Activated CD4-positive, alpha-beta T cell treated with anti-CD3 and anti-CD28 coated beads, Interleukin-10, Interleukin-2, amounts not matched to agents 100 ng/mL and 50 ng/mL, durations not matched to agents 16 hours and 8 hours (primary cell): ENCODE measurements at regions not wholly inside any gene's neighbourhood (a gene's known extent, or its start where the extent isn't known, plus 50 kb on each side); places are given as distances from the start of the nearest gene placed in this dataset.

Experiments
- DNase-seq: peaks from one replicate; pipeline ENCODE4 v3.0.0-alpha.2; 2020

DNA sequence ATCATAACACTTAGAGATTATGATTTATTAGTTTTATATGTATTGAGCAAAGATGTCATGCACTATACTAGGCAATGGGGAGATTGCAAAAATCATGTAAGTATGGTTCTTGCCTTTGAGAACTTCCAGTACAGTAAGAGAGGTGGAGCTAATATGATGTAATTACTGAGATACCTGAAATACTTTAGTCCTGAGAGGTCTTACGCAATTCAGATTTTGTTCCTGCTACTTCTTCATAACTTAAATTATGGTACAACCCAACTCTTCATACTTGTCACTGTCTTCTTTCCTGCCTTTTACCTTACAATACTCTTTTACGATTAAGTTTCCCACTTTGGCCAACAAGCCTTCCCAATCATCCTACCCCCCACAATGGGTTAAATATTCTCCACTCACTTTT lies 564.2 kb upstream of the PITX2 start:
- DNase-seq, result no peak

DNA sequence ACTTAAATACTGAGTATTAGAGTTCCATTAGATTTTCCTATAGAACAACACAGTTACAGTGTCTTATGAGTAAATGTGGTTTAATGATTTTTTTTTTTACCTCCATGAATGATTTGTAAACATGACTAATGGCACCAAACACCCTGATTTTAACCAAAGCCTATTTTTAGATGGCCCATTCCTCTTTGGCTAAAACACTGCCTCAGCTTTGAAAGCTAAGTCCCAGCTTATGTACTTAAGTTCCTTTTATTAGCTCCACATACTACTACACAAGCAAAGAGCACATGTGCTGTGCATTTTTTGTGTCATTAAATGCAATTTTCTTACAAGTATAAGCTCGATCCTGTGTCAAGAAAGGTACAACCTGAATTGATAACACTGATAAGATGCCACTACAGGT lies 575.6 kb upstream of the PITX2 start:
- DNase-seq, result no peak

DNA sequence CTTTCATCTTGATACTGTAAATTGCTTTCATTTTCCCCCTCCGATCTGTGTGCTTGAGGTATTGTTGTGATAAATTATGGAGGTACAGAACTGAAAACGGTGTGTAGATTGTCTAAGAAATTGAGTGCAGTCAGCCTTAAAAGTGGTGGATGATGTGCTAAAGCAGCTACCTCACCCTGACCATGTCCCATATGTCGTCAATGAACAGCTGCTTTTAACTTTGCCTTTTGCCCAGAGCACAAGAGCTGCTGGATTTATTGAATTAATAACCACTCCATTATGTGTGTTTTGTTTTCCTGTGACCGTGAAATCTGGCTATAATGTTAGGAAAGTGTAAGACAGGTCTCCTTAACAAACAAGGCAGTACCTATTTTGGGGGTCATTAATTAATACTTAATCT lies 581.9 kb upstream of the PITX2 start:
- DNase-seq, result no peak

DNA sequence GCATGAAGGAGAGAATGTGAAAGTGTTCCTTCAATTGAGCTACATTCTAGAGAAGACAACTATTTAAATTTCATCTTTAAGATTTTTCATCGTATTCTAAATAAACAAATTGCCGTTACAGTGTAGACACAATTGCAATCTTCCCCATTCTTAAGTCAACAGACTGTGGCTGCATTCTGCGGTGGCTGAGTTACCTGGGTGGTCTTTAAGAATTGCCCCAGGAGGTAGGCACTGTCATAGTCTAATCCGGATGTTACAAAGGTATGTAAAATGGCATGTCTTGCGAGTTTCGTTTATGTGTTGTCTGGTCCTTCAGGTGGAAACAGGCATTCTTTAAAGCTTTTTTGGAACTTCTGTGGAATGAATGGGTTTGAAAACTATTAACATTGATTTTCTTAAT lies 586.1 kb upstream of the PITX2 start:
- no peak for DNase-seq

DNA sequence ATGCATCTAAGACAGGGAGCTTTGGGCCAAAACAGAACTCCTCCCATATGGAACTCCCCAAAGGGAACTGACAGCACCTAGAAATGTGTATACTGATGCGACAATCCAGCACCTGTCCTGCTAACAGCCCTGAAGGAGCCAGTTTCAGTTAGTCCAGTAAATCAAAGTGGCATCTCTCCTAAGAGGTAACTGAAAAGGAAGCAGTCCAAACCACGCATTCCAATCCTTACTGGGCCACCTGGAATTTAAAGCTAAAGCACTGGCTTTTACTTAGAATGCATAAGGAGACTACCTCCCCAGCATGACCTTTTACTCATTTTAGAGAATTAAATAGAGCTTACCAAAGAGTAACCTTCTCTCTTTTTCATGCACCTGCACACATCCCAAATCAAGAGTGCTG lies 586.8 kb upstream of the PITX2 start:
- DNase-seq, result no peak

DNA sequence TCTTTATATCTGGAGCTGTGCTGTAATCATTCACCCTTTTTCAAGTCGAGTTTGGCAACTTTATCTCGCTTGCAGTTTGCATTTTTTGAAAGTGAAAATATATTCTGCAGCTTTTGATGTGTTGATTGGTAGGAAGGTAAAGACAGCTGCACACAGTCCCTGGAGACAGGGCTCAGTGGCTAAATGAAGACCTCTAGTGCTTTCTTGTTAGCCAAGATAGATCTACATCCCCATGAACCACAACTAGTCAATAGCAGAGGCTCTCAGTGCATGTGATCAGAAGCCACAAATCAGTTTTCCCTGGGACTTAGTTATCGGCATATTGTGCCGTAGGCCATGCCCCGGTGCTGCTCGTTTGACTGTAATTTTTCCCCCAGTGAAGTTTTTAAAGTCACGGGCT lies 587.7 kb upstream of the PITX2 start:
- no peak for DNase-seq

DNA sequence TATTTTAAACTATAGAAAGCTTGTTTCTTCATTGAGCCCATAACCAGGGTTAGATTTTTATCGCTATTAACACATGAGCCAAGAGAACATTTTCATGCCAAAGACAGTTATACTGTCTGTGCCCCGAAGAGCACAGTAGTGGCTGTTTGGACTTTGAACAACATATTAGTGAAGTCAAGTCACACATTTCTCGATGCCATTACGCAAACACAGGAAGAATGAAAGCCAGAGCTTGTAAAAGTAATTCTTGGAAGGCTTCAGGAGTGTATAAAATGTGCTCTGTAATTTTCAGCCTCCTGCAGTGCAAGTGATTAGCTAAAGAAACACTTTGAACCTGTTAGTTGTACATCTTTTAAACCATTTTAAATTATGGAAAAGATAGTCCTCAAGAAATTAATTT lies 590.7 kb upstream of the PITX2 start:
- DNase-seq, result no peak

DNA sequence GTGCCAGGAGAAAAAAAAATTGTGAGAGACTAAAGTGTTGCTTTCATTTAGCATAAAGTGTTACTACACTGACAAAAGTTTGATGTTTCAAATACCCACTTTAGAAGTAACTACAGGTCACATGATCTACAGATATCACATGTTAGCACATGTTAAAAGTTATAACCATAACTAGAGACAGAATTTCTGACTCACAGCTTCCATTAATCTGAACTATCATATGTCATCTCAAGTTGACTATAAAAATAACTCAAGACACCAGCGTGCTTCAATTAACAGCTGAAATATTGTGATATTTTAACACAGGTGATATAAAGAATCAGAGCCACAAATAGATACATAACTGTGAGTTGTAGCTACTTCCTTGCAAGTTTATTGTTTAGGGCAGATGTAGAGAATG lies 591.5 kb upstream of the PITX2 start:
- DNase-seq, result no peak

DNA sequence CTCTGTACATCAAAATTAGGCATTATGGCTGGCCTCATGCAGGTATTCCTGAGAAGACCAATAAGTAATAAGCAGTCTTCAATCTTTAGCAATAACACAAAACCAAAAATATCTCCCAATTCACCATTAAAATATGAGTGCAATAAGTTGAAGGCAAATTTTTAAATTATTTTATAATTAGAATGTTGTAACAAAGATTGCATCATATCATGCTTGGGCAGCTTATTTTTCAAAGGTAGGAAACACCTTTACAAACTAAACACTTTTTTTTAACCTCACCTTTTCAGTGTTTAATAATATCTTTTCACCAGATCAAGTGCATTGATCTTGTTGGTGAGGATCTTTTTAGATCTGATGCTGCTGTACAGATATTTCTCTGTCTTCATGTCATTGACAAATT lies 592.9 kb upstream of the PITX2 start:
- no peak for DNase-seq

DNA sequence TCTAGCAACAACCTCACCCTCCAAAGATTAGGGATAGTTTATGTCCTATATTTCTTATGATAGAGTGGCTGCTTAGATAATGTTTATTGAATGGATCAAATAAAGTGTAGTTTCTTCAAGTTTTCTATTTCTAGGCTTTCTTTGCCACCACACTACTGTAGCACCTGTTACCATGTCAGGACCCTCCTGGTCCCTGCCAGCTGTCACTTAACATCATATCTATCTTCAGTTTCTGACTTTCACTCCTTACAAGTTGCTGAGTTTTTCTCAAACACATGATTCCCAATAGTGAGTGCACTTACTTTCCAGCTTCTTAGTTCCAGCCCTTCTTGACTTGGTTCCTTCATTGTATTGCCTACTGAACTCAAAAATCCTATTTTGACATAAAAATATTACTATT lies 593.9 kb upstream of the PITX2 start:
- DNase-seq, result no peak

DNA sequence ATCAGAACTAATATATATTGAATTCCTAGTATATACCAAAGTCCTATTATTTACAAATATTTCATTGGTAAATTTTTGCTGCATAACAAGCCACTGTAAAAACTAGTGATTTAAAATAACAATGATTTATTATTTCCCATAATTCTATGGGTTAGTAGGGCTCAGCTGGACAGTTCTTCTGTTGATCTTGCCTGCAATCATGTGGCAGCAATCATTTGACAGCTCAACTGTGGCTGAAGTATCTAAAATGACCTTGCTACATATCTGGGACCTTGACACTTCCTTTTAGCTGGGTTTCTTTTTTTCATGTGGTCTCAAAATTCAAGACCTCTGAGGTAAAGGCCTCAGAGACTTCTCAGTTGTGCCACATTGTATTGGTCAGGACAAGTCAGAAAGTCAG lies 598.5 kb upstream of the PITX2 start:
- no peak for DNase-seq

DNA sequence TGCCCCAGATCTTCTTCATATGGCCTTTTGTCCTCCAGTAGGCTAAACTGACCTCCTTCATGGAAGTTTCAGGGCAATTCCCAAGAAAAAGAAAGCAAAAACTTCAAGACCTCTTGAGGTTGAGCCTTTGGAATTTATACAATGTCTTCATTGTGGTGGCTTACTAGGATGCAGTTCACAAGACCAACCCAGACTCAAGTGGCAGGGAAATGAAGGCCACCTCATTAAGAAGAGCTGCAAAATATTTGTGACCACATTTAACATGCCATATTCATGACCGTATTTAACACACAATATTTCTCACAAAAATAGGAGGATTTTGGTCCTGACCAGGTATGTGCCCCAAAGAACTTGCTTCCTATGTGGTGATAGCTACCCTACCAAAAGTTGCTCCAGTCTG lies 605.5 kb upstream of the PITX2 start:
- DNase-seq, result no peak

DNA sequence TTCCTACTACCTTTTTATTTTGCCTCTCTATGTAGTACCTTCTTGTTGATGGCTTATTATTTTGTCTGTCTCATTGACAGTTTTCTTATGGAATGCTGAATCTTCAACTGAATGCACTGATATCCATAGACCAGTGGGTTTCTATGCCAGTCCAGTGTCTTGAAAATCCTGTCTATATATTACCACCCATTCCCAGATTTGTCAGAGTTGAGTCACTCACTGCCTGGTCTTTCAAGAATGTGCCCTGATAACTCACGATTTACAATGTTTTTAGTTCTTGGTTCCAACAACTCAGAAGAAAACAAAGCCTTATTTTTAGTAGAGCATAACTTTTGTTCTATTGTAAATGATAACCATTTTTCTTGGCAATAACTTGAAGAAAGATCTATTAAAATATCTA lies 606.0 kb upstream of the PITX2 start:
- DNase-seq, result no peak

DNA sequence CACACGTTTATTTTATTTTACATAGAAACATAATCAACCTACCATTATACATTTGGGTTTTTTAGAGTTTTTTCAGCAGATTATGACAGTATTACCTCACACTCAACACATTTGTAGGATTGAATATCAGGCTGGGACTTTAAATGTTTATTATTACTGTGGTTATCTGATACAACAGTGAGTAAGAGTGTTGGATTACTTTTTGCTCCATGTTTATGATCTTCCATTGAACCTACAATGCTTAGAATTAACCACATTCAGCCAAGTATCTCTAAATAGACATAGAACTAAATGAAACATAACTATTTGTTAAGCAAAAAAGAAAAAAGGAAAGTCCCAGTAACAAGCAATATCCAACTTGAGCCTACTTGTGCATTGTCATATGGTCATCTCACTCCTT lies 607.4 kb upstream of the PITX2 start:
- no peak for DNase-seq

DNA sequence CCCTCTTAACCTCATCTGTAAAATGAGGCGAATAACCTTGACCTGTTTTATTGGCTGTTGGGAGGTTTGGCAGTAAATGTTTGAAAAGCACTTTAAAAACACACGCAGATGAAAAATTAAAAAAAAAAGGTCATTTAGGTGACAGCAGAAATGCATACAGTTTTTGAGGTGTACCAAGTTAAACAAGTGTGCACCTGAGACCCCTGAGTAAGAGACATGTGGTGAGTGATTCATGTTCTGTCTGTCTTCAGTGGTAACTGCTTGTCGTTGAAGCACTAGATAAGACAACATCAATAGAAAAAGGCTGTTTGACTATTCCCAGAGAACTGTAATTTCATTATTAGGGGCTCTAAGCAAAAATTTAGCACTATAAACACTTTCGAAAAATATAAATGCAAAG lies 608.4 kb upstream of the PITX2 start:
- no peak for DNase-seq

DNA sequence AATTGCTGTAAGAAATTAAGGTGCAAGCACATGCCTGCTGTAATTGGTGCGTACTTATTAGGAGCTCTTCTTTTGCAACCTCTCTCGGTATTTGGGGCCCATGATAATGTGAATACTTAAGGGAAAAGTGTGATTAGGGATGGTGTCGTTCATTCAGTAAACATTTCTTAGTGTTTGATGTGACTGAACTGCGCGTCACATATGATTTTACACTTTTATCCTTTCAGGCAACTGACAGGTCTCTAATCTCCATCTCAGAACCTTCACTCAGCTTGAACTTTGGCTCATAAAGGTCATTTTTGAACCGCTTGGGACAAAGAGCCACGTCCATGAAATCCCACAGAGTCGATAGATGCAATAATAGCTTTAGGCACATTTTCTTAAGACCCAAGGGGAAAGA lies 612.1 kb upstream of the PITX2 start:
- no peak for DNase-seq

DNA sequence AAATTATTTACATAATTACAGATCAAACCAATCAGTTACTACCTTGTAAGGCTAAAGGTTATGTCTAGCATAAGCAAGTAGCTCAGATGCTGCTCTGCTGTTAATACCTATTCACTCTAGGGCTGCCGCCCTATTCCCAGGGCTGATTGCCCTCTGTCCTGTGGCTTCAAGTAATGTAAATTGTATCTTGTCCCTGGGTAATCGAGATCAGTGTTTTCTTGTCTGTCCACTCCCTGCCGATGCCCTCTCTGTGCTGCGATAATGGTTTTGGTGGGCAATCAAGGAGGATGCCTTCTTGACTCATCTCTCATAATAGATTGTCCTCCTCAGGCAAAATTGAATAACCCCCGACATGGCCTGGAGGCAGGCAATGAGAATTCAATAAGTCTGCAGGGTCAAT lies 641.0 kb upstream of the PITX2 start:
- no peak for DNase-seq

DNA sequence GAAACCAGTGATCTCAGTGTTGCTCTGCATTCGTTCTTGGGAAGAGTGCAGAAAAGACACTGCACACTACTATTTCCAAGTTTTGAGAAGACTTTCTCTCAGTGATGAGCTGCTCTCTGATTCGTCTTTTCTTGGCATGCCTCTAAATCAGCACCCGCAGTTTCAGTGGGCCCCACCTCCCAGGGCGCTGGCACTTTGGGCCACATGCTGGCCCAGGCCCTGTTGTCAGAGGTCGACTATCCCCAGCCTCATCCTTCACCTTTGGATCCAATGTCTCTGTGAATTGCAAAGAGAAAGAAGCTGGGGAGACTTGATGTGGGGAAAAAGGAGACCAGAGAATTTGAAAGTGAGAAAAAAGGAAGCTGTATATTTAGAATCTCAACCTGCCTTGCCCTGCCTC lies 644.1 kb upstream of the PITX2 start:
- no peak for DNase-seq

DNA sequence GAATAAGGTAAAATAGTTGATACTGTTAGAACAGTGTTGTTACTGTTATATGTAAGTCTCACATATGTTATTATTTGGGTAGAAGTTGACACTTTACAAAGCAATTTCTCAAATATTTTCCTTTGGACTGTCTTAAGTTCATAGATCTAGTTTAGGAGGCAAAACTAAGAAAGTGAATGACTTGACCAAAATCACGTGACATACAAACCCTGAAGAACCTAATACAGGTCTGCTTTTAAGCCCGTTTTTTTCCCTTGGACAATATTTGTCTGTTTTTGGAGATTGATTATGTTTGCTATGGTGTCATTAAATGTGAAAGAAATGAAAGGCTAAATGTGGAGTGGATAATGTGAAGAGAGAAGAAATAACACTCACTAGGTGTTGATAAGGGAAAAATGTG lies 644.9 kb upstream of the PITX2 start:
- no peak for DNase-seq

DNA sequence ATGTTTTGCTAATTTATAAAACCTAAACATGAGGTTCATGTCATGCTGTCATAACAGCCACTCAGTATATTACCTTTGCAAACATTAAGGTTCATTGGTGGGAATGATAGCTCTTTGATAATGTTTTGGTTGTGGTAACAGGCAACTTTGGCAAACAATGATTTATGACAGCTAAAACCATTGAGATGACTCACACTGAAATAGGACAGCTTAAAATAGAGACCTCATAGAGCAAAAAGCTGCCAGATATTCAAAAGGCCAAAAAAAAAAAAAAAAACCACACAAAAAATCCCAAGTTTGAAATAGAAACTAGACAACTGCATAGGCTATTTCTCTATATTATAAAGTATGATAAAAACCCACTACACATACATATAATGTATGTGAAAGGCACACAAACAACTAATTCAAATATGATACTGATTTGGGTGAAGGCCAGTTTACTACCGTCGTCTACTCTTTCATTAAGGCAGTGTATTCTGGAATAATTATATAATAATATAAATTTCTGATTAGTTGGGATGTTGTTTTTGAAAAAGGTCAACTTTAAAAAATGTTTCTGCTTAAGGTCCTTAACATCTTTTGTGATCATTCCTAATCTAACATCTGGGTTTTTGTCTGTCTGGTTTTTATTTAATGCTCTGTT lies 646.0 kb upstream of the PITX2 start:
- DNase-seq, result no peak

DNA sequence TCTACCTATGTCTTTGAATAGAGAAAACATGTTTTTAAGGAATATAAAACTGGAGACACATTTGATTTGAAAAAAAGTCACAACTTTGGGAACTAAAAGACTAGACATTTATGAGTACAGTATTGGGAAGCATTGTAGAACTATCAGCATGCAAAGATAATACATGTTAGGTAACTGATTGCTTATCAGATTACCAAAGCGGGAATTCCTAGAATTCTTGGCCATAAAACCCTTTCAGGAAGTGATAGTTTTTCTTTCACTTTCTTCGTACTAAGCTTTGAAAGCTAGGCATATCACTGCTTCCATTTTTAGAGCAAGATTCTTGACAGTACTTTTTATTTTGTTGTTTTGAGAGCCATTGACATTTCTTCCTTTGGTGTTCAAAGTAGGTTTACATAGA lies 646.6 kb upstream of the PITX2 start:
- no peak for DNase-seq

DNA sequence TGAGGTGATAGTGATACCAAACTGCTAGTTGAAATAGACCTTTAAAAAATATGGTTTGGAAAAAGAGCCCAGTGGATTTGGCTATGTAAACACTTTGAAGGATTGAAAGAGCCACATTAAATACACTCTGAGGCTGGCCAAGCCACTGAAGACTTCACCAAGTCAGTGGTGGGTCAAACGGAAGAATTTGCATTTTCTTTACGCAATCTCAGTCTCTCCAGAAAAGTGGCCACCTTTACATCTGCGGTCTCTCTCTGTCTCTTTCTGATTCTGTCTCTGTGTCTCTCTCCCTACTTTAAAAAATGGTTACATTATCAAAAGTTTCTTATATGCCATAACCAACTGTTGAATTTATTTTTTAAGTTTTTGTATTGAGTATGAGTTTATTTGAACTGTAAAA lies 651.2 kb upstream of the PITX2 start:
- no peak for DNase-seq

DNA sequence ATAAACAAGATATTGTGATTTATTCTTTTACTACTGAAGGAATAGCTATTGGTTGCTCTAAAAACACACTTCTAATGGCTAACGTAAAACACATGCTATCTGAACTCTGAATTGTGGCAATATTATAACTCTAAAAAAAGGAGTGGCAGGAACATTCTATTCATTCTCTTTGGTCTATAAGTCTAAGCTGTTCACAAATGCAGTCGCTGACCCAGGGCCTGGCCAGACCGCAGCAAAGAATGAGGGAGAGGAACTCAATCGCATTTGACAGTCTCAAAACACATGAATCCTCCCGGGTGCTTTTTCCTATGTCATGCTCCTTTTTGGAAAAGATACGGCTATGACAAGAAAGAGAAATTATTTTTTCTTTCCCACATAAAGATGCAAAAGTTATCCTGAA lies 651.6 kb upstream of the PITX2 start:
- no peak for DNase-seq

DNA sequence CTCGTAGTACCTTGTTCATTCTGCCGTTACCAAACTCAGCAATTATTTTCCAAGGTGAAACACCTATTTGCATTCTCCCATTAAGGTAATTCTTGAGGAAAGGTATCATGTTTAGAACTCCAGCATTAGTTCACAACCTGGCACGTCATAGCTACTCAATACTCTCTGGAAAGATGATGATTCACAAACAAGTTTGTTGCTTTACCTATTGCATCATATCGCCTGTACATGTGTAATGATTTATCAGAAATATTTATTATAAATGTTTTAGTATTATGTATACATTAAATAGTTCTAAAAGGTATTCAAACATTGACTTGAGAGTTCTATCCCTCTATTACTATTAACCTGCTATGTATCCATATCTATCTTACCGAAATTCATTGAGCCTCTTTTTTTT lies 658.3 kb upstream of the PITX2 start:
- no peak for DNase-seq

DNA sequence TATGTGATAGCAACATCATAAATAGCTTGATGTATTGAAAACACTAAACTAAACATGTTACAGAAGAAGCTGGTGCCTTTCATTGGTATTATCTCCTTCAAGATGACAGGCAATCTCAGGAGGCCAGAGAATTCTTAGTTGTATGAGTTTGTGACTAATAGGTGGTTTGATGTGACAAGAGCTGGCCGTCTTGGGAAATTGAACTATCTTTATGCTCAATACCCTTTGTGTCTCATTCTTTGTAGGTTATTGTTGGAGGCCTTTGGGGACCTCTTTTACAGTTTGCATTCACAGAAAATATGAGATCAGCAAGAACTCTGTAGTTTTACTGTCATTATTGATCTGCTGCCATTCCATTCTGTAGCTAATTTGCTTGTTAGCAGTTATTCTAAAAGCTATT lies 659.2 kb upstream of the PITX2 start:
- DNase-seq, result no peak

DNA sequence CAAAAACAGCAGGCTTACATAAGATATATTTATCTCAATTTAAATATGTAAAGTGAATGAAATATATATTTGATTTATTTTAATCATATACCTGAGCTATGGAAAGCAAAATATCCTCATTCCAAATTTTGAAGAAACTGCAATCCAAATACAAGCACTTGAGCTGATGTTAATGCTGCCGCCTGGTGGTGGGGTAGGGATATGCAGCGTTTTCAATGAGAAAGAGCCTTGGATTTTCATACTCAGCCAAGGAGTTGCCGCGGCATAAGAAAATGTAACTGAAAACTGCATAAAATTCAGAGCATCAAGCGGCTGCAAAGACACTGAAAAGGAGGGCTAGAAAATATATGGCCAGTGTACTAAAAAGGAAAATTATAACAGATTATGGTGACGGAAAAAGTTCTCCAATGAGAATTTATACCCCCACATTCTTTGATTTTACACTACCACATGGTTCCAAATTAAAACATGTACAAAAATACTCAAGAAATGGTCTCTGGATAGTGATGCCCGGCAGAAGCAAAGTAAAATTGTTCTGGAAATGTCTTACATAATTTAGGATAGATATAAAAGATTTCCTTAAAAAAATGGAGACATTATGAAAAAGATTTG lies 660.3 kb upstream of the PITX2 start:
- peak; percentile 52 for DNase-seq
